HEK293 (cell line): ENCODE measurements at regions not wholly inside any gene's neighbourhood (a gene's known extent, or its start where the extent isn't known, plus 50 kb on each side); places are given as distances from the start of the nearest gene placed in this dataset.

ENCODE experiments used
- CTCF ChIA-PET: fragments of 350-600 bp; formaldehyde crosslinking; extraction: SDS; loops from one replicate; lab custom pipeline; 2021; ENCODE audit warnings: antibody characterized with exemption; lab: Yijun Ruan, JAX
- POLR2A ChIA-PET: fragments of 300-600 bp; formaldehyde crosslinking; extraction: SDS; loops from one replicate; lab custom pipeline; 2020; ENCODE audit warnings: antibody characterized with exemption, inconsistent platforms; lab: Yijun Ruan, JAX
- H3K27ac ChIP-seq: fragments of 200-500 bp; sonication (Bioruptor generic); 2 replicates; pipeline ENCODE4 v1.5.1; 2014; ENCODE audit warnings: low read depth, low read length, control low read depth, inconsistent platforms; ENCODE audit errors: extremely low read depth
- H3K36me3 ChIP-seq, 2 experiments: fragments of 200-500 bp in 1 of 2; sonication (Bioruptor generic) in 1 of 2; 1 replicate in 1 of 2; 2 replicates in 1 of 2; pipeline ENCODE4 v1.5.1; 2014 to 2017; ENCODE audit warnings: inconsistent platforms in 2 of 2, low read length in 2 of 2; ENCODE audit not compliant: control insufficient read depth in 2 of 2, insufficient read depth in 1 of 2
- H3K4me1 ChIP-seq: fragments of 200-500 bp; sonication (Bioruptor generic); 2 replicates; pipeline ENCODE4 v1.5.1; 2014; ENCODE audit warnings: mild to moderate bottlenecking, low read length, inconsistent platforms; ENCODE audit not compliant: control insufficient read depth, insufficient read depth
- H3K4me3 ChIP-seq: 2 replicates; pipeline ENCODE4 v1.5.1; 2011; ENCODE audit warnings: low read depth, mild to moderate bottlenecking, control low read depth, low read length, moderate library complexity
- H3K9me3 ChIP-seq: fragments of 200-500 bp; sonication (Bioruptor generic); 2 replicates; pipeline ENCODE4 v1.5.1; 2014; ENCODE audit warnings: low read depth, low read length, inconsistent platforms; ENCODE audit not compliant: control insufficient read depth, insufficient read depth
- GFI1B ChIP-seq: fragments of 450-650 bp; formaldehyde crosslinking; IDR thresholded peaks from 2 replicates; pipeline ENCODE4 v1.5.1; 2016; ENCODE audit warnings: missing biosample characterization, missing genetic modification characterization
- SCRT2 ChIP-seq: fragments of 450-650 bp; formaldehyde crosslinking; IDR thresholded peaks from 2 replicates; pipeline ENCODE4 v1.5.1; 2016; ENCODE audit warnings: missing biosample characterization, missing genetic modification characterization
- ZBTB17 ChIP-seq: fragments of 450-650 bp; formaldehyde crosslinking; IDR thresholded peaks from 2 replicates; pipeline ENCODE4 v1.5.1; 2016; ENCODE audit warnings: missing biosample characterization, missing genetic modification characterization
- ZFP37 ChIP-seq: fragments of 450-650 bp; formaldehyde crosslinking; IDR thresholded peaks from 2 replicates; pipeline ENCODE4 v1.5.1; 2016; ENCODE audit warnings: missing biosample characterization, missing genetic modification characterization
- ZFP41 ChIP-seq: fragments of 450-650 bp; formaldehyde crosslinking; IDR thresholded peaks from 2 replicates; pipeline ENCODE4 v1.5.1; 2016; ENCODE audit warnings: missing biosample characterization, missing genetic modification characterization, borderline replicate concordance
- ZNF155 ChIP-seq: fragments of 450-650 bp; formaldehyde crosslinking; IDR thresholded peaks from 2 replicates; pipeline ENCODE4 v1.5.1; 2016; ENCODE audit warnings: missing biosample characterization, missing genetic modification characterization
- ZNF184 ChIP-seq: fragments of 450-650 bp; IDR thresholded peaks from 2 replicates; pipeline ENCODE4 v1.5.1; 2018; ENCODE audit warnings: missing biosample characterization, mild to moderate bottlenecking, missing genetic modification characterization
- ZNF214 ChIP-seq: fragments of 450-650 bp; formaldehyde crosslinking; IDR thresholded peaks from 2 replicates; pipeline ENCODE4 v1.5.1; 2017; ENCODE audit warnings: missing biosample characterization, mild to moderate bottlenecking, missing genetic modification characterization, borderline replicate concordance
- ZNF324 ChIP-seq: fragments of 450-650 bp; formaldehyde crosslinking; IDR thresholded peaks from 2 replicates; pipeline ENCODE4 v1.5.1; 2016; ENCODE audit warnings: missing biosample characterization, missing genetic modification characterization
- ZNF658 ChIP-seq: fragments of 450-650 bp; formaldehyde crosslinking; IDR thresholded peaks from 2 replicates; pipeline ENCODE4; 2016; ENCODE audit warnings: missing biosample characterization, missing genetic modification characterization
- ZNF791 ChIP-seq: fragments of 450-650 bp; formaldehyde crosslinking; IDR thresholded peaks from 2 replicates; pipeline ENCODE4 v1.5.1; 2016; ENCODE audit warnings: missing biosample characterization, missing genetic modification characterization
- ZNF843 ChIP-seq: fragments of 450-650 bp; formaldehyde crosslinking; IDR thresholded peaks from 2 replicates; pipeline ENCODE4 v1.5.1; 2016; ENCODE audit warnings: missing biosample characterization, missing genetic modification characterization
- TF ChIP-seq, protein P1 (sequence below): fragments of 450-650 bp; formaldehyde crosslinking; IDR thresholded peaks from 2 replicates; pipeline ENCODE4 v1.5.1; 2016; ENCODE audit warnings: missing biosample characterization, missing genetic modification characterization, borderline replicate concordance
- TF ChIP-seq, protein P2 (sequence below): fragments of 450-650 bp; formaldehyde crosslinking; IDR thresholded peaks from 2 replicates; pipeline ENCODE4; 2016; ENCODE audit warnings: missing biosample characterization, missing genetic modification characterization
- TF ChIP-seq, protein P3 (sequence below): fragments of 450-650 bp; formaldehyde crosslinking; IDR thresholded peaks from 2 replicates; pipeline ENCODE4 v1.5.1; 2016; ENCODE audit warnings: missing biosample characterization, missing genetic modification characterization
- TF ChIP-seq, protein P4 (sequence below): fragments of 450-650 bp; formaldehyde crosslinking; IDR thresholded peaks from 2 replicates; pipeline ENCODE4 v1.5.1; 2016; ENCODE audit warnings: missing biosample characterization, missing genetic modification characterization
- TF ChIP-seq, protein P5 (sequence below): sonication (generic); formaldehyde crosslinking; IDR thresholded peaks from 2 replicates; pipeline ENCODE4 v1.8.1; 2022; ENCODE audit warnings: mild to moderate bottlenecking, moderate library complexity, missing genetic modification reagents

DNA sequence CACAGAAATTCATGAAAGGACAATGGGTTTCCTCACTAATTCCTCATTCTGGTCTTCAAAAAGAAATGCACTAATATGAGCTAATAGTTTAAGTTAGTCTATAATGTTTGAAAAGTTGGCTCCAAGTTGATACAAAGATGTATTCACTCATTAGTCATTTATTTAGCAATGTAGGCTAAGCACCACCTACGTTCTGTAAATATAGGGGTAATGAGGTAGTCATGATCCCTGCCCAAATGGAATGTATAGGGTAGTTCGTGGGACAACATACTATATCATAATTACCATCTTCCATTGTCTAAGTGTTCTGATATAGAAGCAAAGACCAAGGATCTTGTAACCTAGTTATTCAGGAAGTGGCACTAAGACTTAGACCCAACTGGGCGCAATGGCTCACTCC is 86.5 kb downstream of the DIO2 start (continued):
- TF ChIP-seq, protein P1, sequence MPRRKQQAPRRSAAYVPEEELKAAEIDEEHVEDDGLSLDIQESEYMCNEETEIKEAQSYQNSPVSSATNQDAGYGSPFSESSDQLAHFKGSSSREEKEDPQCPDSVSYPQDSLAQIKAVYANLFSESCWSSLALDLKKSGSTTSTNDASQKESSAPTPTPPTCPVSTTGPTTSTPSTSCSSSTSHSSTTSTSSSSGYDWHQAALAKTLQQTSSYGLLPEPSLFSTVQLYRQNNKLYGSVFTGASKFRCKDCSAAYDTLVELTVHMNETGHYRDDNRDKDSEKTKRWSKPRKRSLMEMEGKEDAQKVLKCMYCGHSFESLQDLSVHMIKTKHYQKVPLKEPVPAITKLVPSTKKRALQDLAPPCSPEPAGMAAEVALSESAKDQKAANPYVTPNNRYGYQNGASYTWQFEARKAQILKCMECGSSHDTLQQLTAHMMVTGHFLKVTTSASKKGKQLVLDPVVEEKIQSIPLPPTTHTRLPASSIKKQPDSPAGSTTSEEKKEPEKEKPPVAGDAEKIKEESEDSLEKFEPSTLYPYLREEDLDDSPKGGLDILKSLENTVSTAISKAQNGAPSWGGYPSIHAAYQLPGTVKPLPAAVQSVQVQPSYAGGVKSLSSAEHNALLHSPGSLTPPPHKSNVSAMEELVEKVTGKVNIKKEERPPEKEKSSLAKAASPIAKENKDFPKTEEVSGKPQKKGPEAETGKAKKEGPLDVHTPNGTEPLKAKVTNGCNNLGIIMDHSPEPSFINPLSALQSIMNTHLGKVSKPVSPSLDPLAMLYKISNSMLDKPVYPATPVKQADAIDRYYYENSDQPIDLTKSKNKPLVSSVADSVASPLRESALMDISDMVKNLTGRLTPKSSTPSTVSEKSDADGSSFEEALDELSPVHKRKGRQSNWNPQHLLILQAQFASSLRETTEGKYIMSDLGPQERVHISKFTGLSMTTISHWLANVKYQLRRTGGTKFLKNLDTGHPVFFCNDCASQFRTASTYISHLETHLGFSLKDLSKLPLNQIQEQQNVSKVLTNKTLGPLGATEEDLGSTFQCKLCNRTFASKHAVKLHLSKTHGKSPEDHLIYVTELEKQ (tag by site-specific recombination), result no peak
- no peak for TF ChIP-seq ZNF324 (tag by site-specific recombination)
- no peak for TF ChIP-seq ZNF184 (tag by site-specific recombination)
- TF ChIP-seq, protein P2, sequence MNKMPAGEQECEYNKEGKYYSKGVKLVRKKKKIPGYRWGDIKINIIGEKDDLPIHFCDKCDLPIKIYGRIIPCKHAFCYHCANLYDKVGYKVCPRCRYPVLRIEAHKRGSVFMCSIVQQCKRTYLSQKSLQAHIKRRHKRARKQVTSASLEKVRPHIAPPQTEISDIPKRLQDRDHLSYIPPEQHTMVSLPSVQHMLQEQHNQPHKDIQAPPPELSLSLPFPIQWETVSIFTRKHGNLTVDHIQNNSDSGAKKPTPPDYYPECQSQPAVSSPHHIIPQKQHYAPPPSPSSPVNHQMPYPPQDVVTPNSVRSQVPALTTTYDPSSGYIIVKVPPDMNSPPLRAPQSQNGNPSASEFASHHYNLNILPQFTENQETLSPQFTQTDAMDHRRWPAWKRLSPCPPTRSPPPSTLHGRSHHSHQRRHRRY (tag by site-specific recombination), result no peak
- TF ChIP-seq ZBTB17 (tag by site-specific recombination), result no peak
- TF ChIP-seq ZFP41 (tag by site-specific recombination), result no peak

DNA sequence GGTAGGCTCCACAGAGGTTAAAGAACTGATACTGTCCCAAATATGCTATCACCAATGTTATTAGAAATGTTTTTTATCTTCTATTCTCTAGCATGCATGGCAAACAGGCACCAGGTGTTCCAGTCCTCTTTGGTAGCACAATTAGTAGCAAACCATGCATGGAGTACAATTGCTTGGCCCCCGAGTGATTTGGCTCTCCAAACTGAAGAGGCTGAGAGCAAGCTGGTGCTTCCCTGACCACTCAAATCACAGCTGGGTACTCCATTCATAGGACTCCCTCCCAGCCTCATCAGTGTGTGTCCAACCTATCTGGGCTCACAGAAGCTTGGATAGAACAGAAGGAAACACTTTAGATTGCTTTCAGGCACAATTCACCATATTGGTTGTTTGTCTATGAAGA is 93.4 kb downstream of the DIO2 start:
- no peak for TF ChIP-seq ZNF155 (tag by site-specific recombination)
- TF ChIP-seq, protein P3, sequence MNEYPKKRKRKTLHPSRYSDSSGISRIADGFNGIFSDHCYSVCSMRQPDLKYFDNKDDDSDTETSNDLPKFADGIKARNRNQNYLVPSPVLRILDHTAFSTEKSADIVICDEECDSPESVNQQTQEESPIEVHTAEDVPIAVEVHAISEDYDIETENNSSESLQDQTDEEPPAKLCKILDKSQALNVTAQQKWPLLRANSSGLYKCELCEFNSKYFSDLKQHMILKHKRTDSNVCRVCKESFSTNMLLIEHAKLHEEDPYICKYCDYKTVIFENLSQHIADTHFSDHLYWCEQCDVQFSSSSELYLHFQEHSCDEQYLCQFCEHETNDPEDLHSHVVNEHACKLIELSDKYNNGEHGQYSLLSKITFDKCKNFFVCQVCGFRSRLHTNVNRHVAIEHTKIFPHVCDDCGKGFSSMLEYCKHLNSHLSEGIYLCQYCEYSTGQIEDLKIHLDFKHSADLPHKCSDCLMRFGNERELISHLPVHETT, result no peak
- Histone ChIP-seq H3K27ac (no peak overlapping the region), H3K4me3 (no peak overlapping the region), H3K4me1 (no peaks in the 10 kb centered on the region), H3K9me3 (no peaks in the 10 kb centered on the region), H3K36me3 (no peaks in the 10 kb centered on the region)
- ChIA-PET CTCF (no interaction called here), POLR2A (no interaction called here)

DNA sequence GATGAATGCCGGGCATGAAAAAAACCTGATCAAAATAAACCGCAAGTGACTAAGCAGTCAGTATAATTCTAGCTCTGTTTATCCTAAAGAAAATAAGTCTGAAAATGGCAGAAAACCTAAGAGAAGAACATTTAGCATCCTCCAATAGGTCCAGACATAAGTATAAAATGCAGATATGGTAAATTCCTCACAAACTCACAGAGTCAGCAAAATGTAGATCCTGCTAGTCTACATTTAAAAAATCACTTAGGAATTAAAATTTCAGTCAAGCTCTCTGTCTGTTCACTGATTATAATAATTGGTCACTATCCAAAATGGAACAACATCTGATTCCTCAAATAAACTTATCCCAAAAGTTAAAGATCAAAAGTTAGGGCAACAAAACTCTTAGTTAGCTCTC is 95.1 kb downstream of the DIO2 start:
- TF ChIP-seq ZNF214 (tag by site-specific recombination), result no peak
- TF ChIP-seq SCRT2 (tag by site-specific recombination), result no peak
- no peak for TF ChIP-seq ZFP37
- TF ChIP-seq ZNF791 (tag by site-specific recombination), result no peak
- TF ChIP-seq, protein P4, sequence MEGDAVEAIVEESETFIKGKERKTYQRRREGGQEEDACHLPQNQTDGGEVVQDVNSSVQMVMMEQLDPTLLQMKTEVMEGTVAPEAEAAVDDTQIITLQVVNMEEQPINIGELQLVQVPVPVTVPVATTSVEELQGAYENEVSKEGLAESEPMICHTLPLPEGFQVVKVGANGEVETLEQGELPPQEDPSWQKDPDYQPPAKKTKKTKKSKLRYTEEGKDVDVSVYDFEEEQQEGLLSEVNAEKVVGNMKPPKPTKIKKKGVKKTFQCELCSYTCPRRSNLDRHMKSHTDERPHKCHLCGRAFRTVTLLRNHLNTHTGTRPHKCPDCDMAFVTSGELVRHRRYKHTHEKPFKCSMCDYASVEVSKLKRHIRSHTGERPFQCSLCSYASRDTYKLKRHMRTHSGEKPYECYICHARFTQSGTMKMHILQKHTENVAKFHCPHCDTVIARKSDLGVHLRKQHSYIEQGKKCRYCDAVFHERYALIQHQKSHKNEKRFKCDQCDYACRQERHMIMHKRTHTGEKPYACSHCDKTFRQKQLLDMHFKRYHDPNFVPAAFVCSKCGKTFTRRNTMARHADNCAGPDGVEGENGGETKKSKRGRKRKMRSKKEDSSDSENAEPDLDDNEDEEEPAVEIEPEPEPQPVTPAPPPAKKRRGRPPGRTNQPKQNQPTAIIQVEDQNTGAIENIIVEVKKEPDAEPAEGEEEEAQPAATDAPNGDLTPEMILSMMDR (tag by site-specific recombination), result no peak
- TF ChIP-seq, protein P5, sequence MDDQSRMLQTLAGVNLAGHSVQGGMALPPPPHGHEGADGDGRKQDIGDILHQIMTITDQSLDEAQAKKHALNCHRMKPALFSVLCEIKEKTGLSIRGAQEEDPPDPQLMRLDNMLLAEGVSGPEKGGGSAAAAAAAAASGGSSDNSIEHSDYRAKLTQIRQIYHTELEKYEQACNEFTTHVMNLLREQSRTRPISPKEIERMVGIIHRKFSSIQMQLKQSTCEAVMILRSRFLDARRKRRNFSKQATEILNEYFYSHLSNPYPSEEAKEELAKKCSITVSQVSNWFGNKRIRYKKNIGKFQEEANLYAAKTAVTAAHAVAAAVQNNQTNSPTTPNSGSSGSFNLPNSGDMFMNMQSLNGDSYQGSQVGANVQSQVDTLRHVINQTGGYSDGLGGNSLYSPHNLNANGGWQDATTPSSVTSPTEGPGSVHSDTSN (CRISPR knock-in tag), result no peak
- no peak for TF ChIP-seq GFI1B (tag by site-specific recombination)
- no peak for TF ChIP-seq ZNF658 (tag by site-specific recombination)
- TF ChIP-seq ZNF843, result no peak
- H3K4me1 ChIP-seq, result no peaks in the 10 kb centered on the region

More for the DNA sequence above, 95.1 kb downstream of the DIO2 start:
- Histone ChIP-seq H3K27ac (no peak overlapping the region), H3K4me3 (no peak overlapping the region), H3K9me3 (no peaks in the 10 kb centered on the region), H3K36me3 (no peaks in the 10 kb centered on the region)
- ChIA-PET POLR2A (no interaction called here), CTCF (no interaction called here)
